Islet precursor cell (in vitro differentiated cells): ENCODE measurements at regions not wholly inside any gene's neighbourhood (a gene's known extent, or its start where the extent isn't known, plus 50 kb on each side); places are given as distances from the start of the nearest gene placed in this dataset.
"Not testable (repeated sequence)": the region's sequence is repeated elsewhere in the genome, so short reads cannot be mapped to it uniquely, and the experiment has no call there.

Source experiments
- DNase-seq: peaks from one replicate; pipeline ENCODE4 v3.0.0-alpha.2; 2018

DNA sequence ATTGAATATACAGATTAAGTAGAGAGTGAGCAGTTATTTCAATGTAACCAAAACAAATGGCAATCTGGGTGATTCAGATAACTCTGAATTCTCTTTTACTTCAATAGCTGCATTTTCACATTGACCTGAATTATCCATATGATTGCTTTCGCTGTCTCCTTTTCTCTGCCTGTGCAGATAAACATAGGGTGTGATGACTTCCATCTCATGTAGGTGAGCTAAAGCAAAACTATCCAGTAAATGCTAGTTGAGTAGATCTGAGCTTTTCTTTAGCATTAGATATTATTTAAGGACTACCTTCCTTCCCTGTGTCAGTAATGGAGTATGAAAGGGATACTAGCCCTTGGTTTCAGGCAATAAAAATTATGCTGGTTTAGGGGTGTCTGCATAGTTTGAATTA lies 288.6 kb downstream of the OXSM start:
- no peak for DNase-seq

DNA sequence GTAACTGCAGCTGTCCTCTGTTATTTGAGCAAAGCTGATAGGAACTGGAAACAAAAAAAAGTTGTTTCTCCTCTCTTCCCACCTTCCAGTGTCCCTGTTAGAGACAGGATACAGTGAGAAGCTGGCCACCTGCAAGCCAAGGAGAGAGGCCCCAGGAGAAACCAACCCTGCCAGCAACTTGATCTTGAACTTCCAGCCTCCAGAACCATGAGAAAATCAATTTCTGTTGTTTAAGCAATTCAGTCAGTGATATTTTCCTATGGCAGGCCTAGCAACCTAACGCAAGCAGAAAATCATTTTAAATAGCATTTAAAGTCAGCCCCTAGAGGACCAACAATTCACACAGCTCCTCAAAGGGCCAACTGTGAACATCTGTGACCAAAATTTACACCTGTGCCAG lies 291.3 kb downstream of the OXSM start:
- no peak for DNase-seq

DNA sequence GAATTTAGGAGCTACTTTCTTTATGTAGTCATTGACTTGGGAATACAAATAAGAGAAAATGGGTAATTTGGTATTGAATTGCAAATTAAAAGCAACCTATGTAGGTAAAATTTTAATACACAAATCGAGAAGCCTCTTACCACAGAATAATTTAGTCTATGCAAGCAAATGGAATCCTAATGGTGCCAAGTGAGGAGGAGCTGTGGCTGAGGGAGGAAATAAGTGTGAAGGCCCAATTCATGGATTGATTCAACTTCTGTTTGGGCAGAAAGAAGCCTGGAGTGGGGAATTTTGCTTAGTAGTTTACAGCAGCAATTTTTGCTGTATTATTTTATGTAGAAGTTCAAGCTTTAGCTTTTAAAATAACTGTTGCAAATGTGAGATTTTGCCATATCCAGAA lies 291.9 kb downstream of the OXSM start:
- DNase-seq: no peak

DNA sequence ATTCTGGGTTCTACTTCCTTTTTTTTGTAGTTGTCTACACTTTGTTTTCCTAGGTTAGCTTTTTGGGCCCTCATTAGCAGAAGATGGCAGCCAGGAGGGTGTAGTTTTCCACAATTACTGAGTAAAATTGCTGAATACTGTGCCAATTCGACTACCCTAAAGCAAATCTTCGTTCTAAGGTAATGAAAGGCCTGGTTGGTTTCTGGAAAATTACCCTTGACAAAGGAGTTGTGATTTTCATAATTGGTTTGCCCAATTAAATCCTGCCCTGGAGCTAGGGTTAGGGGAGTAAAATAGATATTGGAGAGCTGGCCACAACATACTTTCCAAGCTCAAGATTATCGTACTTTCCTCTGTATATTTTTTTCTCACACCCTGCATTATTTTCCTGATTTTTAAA lies 293.0 kb downstream of the OXSM start:
- DNase-seq: no peak

DNA sequence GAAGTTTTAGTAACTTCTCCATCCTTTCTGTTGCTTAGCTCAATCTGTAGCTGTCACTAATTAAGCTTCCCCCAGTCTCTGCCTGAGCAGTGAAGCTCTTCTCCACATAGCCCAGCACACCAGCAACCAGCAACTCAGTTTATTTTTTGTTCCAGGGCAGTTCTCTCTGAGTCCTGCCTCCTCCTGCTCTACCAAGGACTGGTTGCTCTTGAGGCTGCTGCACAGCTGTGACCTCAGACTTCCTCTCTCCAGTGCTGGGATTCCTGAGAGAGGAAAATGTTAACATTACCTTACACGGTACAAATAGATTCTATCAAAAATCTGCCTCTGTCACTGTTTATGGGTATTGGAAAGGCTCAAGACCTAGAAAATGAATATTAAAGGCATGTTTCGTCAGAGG lies 294.7 kb downstream of the OXSM start:
- no peak for DNase-seq

DNA sequence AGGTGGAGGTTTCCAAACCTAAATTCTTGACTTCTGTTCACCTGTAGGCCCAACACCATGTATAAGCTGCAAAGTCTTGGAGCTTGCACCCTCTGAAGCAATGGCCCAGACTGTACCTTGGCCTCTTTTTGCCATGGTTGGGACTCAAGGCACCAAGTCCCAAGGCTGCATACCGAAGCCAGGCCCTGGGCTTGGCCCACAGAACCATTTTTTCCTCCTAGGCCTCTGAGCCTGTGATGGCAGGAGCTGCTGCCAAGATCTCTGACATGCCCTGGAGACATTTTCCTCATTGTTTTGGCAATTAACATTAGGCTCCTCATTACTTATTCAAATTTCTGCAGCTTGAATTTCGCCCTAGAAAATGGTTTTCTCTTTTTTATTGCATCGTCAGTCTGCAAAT lies 297.9 kb downstream of the OXSM start:
- DNase-seq: no peak

DNA sequence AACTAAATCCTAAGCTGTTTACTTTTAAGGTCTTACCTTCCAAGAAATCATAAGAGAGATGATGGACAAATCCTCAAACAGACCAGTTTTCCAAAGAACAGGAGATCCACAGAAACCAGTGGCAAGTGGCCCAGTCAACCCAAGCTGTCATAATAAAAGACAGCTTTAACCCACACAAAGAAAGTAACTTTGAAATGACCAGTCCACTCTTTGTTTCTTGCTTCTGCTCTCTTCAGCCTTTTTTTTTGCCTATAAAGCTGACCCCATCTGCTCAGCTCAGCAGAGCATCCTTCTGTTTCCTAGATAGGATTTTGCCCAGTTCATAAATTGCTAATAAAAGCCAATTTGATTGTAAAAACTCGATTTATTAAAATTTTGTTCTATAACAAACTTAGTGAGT lies 299.4 kb downstream of the OXSM start:
- no peak for DNase-seq

DNA sequence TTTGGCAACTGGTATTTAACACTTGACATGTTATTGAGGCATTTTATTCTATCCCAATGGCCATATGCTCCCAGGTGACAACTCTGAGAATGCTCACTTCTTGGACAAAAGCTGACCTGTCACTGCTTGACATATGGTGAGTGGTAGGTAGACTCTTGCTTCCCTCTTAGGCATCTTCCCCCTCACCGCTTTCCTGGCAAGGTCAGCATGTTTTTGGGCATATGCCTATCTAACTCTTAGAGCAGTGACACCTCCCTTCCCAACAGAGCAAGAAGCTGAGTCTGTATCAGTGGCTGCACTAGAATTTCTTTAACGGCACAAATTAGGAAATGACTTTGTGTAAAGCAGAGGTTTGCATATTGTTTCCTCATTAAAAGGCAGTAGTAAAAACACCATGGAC lies 300.7 kb downstream of the OXSM start:
- no peak for DNase-seq

DNA sequence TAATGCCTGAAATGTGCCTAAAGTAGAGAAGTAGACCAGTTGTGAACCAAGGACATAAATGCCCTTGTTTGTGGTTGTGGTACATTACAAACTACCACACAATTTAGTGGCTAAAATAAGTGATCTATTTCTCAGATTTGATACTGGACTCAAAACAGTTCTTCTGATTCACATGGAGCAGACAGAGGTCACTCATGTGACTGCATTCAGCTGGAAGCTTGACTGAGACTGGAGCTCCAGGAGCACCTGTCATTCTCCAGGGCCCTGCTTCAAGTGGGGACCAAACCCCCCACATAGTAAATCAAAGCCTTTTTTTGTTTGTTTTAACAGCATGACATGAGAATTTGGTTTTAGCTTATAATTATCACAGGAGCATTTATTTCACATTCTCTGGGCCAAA lies 301.2 kb downstream of the OXSM start:
- no peak for DNase-seq

DNA sequence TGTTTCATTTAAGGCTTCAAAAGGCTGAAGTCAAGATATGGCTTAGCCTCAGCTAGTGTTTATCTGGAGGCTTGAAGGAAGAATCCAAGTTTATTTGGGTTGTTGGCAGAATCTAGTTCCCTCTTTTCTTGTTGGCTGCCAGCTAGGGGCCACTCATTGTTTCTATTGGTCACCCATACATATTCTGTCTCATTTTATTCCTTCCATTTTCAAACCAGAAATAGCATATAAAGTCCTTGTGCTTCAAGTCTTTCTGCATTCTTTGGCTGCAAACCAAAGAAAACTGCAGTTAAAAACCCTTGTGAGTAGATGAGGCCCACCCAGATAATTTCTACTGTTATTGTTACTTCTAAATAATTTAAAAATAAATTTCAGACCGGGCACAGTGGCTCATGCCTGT lies 301.7 kb downstream of the OXSM start:
- DNase-seq: no peak

DNA sequence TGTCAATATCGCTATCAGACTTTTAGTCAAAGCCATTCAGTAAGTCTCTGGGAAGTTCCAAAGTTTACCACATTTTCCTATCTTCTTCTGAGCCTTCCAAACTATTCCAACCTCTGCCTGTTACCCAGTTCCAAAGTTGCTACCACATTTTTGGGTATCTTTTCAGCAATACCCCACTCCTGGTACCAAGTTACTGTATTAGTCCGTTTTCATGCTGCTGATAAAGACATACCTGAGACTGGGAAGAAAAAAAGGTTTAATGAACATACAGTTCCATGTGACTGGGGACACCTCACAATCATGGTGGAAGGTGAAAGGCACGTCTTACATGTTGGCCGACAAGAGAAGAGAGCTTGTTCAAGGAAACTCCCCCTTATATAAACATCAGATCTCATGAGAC lies 307.2 kb downstream of the OXSM start:
- not testable (repeated sequence) for DNase-seq

DNA sequence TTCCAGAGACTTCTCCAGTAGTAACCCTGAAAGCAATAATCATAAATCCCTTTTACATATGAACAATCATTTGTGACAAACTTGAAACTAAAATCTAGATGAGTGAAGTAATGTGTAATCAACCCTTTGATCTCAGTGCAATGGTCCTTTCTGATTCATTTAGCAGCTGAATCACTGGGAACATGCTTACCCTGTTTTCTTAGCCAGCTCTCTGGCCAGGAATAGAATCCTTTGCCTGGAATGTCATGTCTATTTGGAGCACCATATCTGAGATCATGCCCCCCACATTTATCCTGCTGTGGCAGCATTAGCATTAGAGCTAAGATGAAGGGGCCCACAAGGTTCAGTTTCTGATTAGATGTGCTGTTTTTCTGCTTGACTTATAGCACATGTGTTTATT lies 309.8 kb downstream of the OXSM start:
- DNase-seq: no peak

DNA sequence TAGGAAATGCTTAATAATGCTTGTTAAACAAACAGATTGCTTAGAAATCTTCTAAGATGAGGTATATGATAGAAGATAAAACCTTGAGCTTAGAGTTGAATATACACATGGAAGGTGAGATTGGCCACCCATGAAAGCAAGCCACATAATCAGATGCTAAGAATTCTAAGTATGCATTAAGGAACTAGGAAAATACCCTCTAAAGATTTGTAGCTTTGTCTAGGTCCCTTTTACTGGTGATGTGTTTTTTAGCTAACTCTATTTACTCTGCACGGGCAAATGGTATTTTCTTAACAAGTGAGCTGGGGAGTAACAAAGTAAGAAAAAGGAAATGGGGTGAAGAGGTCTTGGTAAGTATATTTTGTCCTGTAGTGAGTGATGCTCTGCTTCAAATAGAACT lies 310.3 kb downstream of the OXSM start:
- DNase-seq: no peak

DNA sequence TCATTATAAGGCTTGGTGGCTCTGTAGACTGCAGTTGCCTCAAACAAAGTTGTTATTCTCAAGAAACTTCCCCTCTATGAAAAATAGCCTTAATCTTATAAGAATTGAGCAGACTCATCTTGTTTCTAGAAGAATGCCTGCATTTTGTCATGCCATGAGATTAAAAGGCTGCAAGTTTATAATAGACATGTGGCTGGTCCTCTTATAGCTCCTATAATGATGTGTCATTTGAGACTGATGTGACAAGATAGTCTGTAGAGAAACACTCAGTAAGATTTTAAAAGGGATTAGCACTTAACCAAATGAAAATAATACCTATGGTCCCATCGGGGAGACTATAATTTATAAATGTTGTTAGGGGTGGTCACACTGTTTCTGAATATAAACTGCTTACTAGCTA lies 312.5 kb downstream of the OXSM start:
- DNase-seq: no peak

DNA sequence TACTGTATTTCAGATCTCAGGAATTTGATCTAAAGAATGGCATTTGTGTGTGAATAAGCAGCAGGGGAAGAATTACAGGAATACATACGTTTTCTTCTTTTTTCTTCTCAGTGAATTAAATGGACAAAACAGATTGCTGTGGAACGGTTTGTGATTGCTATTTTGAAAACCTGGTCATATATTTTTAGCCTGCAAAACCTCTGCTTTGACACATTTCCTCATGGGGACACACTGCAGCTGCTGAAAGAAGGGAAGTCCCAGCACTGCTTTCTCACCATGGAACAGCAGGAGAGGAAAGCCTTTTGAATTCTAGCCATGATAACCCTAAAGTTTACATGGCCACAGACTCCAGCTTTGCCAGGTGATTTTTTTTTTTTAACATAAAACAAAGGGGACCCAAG lies 315.0 kb downstream of the OXSM start:
- no peak for DNase-seq

DNA sequence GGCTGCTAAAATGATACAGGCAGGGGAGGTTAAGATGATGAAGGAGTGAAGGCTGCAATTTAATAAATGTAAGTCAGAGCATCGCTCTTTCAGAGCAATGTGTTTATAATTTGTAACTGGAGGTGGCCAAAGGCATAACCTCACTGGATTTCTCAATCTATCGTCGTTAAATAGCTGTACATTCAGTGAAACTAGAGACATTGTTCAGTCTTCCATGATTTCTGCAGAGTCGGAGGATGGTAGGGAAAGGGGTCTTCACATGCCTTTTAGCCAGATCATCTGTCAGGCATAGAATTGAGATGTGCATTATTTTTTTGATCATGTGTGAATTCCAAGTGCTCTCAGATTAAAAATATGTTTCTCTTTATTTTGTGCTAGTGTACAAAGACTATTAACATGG lies 315.4 kb downstream of the OXSM start:
- DNase-seq: no peak

DNA sequence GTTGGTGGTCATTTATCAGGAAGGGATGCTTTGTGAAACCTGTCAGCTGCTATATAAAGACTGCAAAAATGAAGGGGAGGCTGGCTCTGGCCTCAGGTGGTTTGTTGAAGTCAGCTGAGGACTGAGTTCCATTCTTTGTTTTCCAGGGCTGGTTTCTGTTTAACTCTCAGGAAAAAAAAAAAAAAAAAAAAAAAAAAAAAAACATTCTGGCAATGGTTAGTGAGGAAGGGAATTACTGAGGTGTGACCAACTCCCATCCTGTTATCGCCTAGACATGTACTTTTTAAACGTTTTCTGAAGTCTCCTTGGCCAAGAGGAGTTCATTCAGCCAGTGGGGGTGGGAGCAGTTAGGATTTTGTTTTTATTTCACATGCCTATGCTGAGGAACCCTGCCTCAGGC lies 316.3 kb downstream of the OXSM start:
- DNase-seq: no peak

DNA sequence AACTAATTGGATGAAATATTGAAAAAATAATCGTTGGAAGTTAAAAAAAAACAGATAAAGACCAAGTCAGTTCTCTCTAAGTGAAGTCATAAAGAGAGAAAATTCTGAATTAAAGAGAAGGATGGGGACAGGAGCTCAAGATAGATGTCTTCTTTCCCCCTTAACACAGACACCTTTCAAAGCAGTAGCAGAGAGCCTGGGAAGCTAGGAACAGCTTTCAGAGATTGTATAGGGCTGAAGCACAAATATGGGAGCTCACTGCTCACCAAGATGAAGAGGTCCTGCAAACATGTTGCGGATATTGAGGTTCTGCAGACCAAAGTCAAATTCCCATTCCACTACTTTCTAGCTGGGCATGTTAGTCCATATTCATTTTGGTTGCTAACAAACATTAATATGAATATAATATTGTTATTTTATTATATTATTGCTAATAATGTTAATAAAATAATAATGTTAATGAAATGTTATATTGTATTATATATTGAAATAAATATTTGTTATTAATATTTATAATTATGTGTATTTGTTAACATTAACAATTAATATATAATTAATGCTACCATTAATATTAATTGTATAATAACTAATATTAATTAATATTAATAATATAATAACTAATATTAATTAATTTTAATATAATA lies 319.1 kb downstream of the OXSM start:
- no peak for DNase-seq

DNA sequence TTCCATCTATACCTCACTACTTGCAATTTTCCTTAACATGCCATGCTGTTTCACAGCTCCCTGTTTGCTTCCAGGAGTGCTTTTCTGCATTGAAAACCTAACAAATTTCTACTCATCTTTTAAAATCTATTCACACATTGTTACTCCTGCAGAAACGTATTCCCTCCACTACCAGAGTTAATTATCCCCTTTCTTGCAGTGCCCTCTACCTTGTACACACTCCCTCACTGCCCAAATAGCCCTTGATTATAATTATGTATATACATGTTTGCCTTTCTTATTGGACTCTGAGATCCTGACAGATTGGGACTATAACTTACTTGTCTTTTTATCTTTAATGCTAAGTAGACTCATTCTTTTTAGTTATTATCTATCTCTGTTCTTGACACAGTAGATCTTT lies 325.0 kb downstream of the OXSM start:
- no peak for DNase-seq

DNA sequence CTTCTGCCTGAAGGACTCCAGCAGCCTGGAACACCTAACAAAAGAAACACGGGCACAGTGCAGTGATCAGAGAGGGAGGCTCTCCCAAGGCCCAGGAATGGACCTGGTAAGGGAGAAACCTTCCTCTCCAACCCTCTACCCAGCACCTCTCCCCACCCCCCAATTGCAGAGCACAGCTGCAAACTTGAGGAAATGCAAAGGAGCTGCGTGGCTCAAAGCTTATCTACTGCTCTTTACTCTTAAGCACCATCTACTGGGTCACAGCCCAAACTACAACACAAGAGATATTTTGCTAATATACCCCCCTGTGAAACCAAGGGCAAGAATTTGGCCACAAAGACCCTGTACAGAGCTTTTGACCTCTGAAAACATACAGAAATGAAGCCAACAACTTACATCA lies 328.3 kb downstream of the OXSM start:
- no peak for DNase-seq

DNA sequence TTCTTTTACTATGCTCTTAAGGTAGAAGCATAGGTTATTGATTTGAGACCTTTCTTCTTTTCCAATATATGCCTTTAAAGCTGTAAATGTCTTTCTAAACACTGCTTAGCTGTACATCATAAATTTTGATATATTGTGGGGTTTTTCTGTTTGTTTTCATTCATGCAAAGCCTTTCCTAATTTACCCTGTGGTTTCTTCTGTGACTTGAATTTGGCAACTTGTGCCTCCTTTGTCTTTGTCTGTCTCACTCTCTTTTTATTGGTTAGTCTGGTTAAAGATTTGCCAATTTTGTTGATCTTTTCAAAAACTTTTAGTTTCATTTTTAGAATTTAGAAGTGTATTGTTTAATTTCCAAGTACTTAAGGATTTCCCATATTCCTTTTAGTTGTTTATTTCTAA lies 343.1 kb downstream of the OXSM start:
- DNase-seq: no peak

DNA sequence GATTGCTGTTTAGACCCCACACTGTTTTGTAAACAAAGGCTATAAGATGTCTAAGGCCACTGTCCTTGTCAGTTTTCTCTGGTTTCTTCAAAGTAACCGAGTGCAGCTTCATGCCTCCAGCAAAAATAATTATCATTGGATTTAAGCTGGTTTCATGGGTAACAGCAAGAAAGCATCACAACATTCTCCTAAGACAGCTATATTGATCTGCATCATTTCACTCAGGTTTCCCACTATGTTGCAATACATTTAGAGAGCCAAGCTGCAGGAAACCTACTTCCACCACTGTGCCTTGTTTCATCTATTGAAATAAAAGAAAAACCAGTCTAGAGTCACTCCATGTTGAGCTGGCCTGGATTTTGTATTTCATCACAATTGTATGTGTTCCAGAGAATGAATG lies 351.4 kb downstream of the OXSM start:
- no peak for DNase-seq

DNA sequence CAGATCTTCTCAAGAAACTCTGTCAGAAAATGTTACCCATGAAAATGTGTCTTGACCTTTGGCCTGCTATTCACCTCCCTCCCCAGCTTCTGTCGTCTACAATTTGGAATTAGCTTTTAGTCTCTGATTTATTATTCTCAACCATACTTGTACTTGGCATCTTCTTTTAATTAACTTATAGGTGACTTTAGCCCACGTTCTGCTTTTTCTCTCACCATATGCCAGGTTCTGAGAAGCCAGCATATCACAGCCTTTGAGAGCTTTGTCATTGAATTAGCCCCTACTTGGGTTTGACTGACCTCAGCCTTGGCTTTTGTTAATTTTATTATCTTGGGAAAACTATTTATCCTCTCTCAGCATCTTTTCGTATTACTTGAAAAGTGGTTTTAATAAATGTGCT lies 355.9 kb downstream of the OXSM start:
- DNase-seq: no peak

DNA sequence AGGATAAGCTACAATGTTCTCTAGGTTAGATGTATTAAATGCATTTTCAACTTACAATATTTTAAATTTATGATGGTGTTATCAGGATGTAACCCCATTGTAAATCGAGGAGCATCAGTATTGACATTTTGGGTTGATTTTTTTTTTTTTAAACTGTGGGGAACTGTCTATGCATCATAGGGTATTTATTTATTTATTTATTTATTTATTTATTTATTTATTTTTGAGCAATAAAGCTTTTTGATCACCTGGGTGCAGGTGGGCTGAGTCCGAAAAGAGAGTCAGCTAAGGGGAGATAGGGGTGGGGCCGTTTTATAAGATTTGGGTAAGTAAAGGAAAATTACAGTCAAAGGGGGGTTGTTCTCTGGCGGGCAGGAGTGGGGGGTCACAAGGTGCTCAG lies 367.5 kb downstream of the OXSM start:
- DNase-seq: not testable (repeated sequence)

DNA sequence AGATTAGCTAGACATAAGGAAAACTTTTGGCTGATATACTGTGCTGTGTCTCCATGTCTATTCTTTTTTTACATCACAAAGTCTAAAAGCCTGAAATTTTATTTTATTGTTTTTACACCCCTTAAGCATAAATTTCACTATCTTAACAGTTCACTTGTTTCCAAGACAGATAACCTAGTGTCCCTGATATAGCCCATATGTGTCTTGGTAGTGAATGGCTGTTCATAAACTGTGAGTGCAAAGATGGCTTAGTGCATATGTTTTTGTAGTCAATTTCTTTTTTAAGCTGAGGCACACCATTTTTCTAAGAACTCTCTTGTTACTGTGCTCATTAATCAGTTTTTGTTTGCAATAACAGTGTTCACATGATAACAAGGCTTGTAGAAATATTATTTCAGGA lies 381.1 kb downstream of the OXSM start:
- no peak for DNase-seq

DNA sequence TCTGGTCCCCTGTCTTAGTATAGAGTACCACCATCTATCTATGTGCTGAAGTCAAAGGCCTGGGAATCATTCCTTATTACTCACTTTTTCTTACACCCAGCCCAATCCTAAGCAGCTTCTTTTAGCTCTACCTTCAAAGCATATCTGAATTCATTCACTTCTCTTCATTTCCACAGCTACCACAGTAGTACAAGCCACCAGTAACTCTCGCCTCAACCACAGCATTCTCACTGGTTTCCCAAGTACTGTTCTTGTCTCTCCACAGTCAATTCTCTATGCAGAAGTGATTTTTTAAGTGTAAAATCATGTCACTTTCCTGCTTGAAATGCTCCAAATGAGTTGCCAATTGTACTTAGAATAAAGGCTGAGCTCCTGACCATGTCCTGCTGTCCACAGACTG lies 401.7 kb downstream of the OXSM start:
- no peak for DNase-seq
